GM12892 (cell line): ENCODE measurements at regions not wholly inside any gene's neighbourhood (a gene's known extent, or its start where the extent isn't known, plus 50 kb on each side); places are given as distances from the start of the nearest gene placed in this dataset.

Experiments
- POLR2A ChIP-seq: IDR thresholded peaks from 2 replicates; pipeline ENCODE4 v1.6.1; 2011; ENCODE audit warnings: low read depth, low read length, control low read depth
- POLR2AphosphoS5 ChIP-seq: IDR thresholded peaks from 2 replicates; pipeline ENCODE4 v1.6.1; 2011; ENCODE audit warnings: low read depth, low read length, control low read depth

GRCh38 chr20:60952861-60953260 lies 299.2 kb upstream of the CDH4 start:
- TF ChIP-seq POLR2AphosphoS5, result no peak
- no peak for TF ChIP-seq POLR2A
